K562 (cell line): ENCODE measurements at regions not wholly inside any gene's neighbourhood (a gene's known extent, or its start where the extent isn't known, plus 50 kb on each side); places are given as distances from the start of the nearest gene placed in this dataset.

ENCODE experiments used
- ATAC-seq: fragments of 200-7000 bp; cut with Tn5 transposase; 3 replicates; pipeline ENCODE4 v1.9.1; 2020; ENCODE audit warnings: moderate library complexity
- BruUV-seq: library from RNA; stranded (reverse); fragments of 400-500 nt; replicated peaks from 2 replicates; lab custom pipeline; 2021; lab: Mats Ljungman, UMichigan
- CTCF ChIA-PET: fragments of 300-600 bp; formaldehyde crosslinking; extraction: SDS; loops from one replicate; lab custom pipeline; 2021; ENCODE audit warnings: low intra/inter-chr PET ratio; lab: Yijun Ruan, JAX
- POLR2A ChIA-PET: fragments of 300-600, 350-650 bp; sonication (Branson Sonifier 250); formaldehyde crosslinking; extraction: SDS; loops from one replicate; lab custom pipeline; 2021; ENCODE audit warnings: antibody characterized with exemption, inconsistent platforms; lab: Yijun Ruan, JAX
- DNase-seq, 4 experiments: peaks; one replicate each; pipeline versions ENCODE4 v3.0.0 to v3.0.0-alpha.2; 2011 to 2018; ENCODE audit warnings: low spot score in 3 of 4, mixed read lengths in 3 of 4; ENCODE audit errors: extremely low read depth in 1 of 4
- FAIRE-seq: peaks from 2 replicates; lab custom pipeline; 2011; peaks lifted over from hg19 to GRCh38; lab: Jason Lieb, UNC
- H2AFZ ChIP-seq: 2 replicates; pipeline ENCODE4 v1.6.0; 2011; ENCODE audit warnings: low read depth, low read length, control low read depth, inconsistent platforms
- H3K27ac ChIP-seq: fragments of 200-600 bp; 3 replicates; pipeline ENCODE4 v1.8.0; 2011; ENCODE audit warnings: low read depth, mild to moderate bottlenecking, control low read depth, inconsistent platforms, low read length, moderate library complexity, mixed read lengths; ENCODE audit errors: extremely low read depth
- H3K27me3 ChIP-seq, 2 experiments: fragments of 300-600 bp in 1 of 2; 2 replicates in 1 of 2; 3 replicates in 1 of 2; pipeline versions ENCODE4 v1.6.0 to v1.8.0; 2011; ENCODE audit warnings: inconsistent platforms in 2 of 2, low read length in 2 of 2, mild to moderate bottlenecking in 1 of 2, mixed read lengths in 1 of 2, moderate library complexity in 1 of 2; ENCODE audit not compliant: control insufficient read depth in 2 of 2, insufficient read depth in 2 of 2
- H3K36me3 ChIP-seq: fragments of 300-600 bp; 3 replicates; pipeline ENCODE4 v1.8.0; 2011; ENCODE audit warnings: mild to moderate bottlenecking, low read length, inconsistent platforms; ENCODE audit not compliant: control insufficient read depth, insufficient read depth
- H3K4me1 ChIP-seq, 2 experiments: fragments of 200-600 bp in 1 of 2; replicated peaks in 1 of 2; 2 replicates in 1 of 2; 3 replicates in 1 of 2; pipeline versions ENCODE4 v1.5.1 to v1.8.0; 2011; ENCODE audit warnings: inconsistent platforms in 2 of 2, low read length in 2 of 2, mild to moderate bottlenecking in 1 of 2, mixed read lengths in 1 of 2, moderate library complexity in 1 of 2; ENCODE audit not compliant: control insufficient read depth in 2 of 2, insufficient read depth in 2 of 2
- H3K4me2 ChIP-seq: 2 replicates; pipeline ENCODE4 v1.6.1; 2011; ENCODE audit warnings: low read length, control low read depth, inconsistent platforms, mixed read lengths; ENCODE audit not compliant: insufficient read depth
- H3K4me3 ChIP-seq: fragments of 200-600 bp; sonication (generic), shearing (Covaris generic); 2 replicates; pipeline ENCODE4 v1.5.1; 2016; ENCODE audit warnings: control low read depth, inconsistent platforms
- H3K79me2 ChIP-seq: fragments of 200-600 bp; 3 replicates; pipeline ENCODE4 v1.8.0; 2011; ENCODE audit warnings: low read length, inconsistent platforms; ENCODE audit not compliant: control insufficient read depth, insufficient read depth
- H3K9ac ChIP-seq, 2 experiments: 2 replicates each; pipeline versions ENCODE4 v1.6.0 to v1.6.1; 2011; ENCODE audit warnings: low read depth in 2 of 2, low read length in 2 of 2, control low read depth in 1 of 2, inconsistent platforms in 1 of 2, mild to moderate bottlenecking in 1 of 2, mixed read lengths in 1 of 2; ENCODE audit not compliant: insufficient read depth in 1 of 2
- H3K9me1 ChIP-seq: one replicate; pipeline ENCODE4 v1.6.0; 2011; ENCODE audit warnings: inconsistent platforms, mild to moderate bottlenecking, low read length, moderate library complexity; ENCODE audit not compliant: control insufficient read depth, insufficient read depth
- H3K9me3 ChIP-seq: replicated peaks from 2 replicates; pipeline ENCODE4 v1.5.1; 2011; ENCODE audit warnings: low read depth, low read length, inconsistent platforms; ENCODE audit not compliant: control insufficient read depth, insufficient read depth
- H4K20me1 ChIP-seq: replicated peaks from 2 replicates; pipeline ENCODE4 v1.6.1; 2011; ENCODE audit warnings: low read length, inconsistent platforms, mixed read lengths; ENCODE audit not compliant: control insufficient read depth, insufficient read depth
- ATF7 ChIP-seq: fragments of 450-650 bp; IDR thresholded peaks from 2 replicates; pipeline ENCODE4 v1.7.1; 2014; ENCODE audit warnings: mild to moderate bottlenecking, moderate library complexity
- CBFA2T2 ChIP-seq: fragments of 450-650 bp; conservative IDR thresholded peaks from 2 replicates; pipeline ENCODE4 v1.6.1; 2017; ENCODE audit warnings: mild to moderate bottlenecking
- CBFA2T3 ChIP-seq: fragments of 450-650 bp; IDR thresholded peaks from 2 replicates; pipeline ENCODE4 v1.6.1; 2017
- CHD1 ChIP-seq: fragments of 200-600 bp; sonication (generic); IDR thresholded peaks from one replicate; pipeline ENCODE4 v1.6.1; 2012; ENCODE audit warnings: mild to moderate bottlenecking, moderate library complexity, low read length, inconsistent platforms
- ELF2 ChIP-seq: fragments of 250-450 bp; sonication (Bioruptor Pico); IDR thresholded peaks from 2 replicates; pipeline ENCODE4 v1.5.0; 2021; ENCODE audit warnings: mild to moderate bottlenecking
- KAT7 ChIP-seq: sonication (generic); formaldehyde crosslinking; IDR thresholded peaks from 2 replicates; pipeline ENCODE4 v1.8.0; 2022; ENCODE audit warnings: missing genetic modification reagents, mild to moderate bottlenecking, borderline replicate concordance
- NELFE ChIP-seq: IDR thresholded peaks from 2 replicates; pipeline ENCODE4 v1.6.1; 2011; ENCODE audit warnings: mild to moderate bottlenecking; ENCODE audit not compliant: insufficient read depth, insufficient read length
- NFRKB ChIP-seq: fragments of 450-650 bp; IDR thresholded peaks from 2 replicates; pipeline ENCODE4 v1.6.1; 2016; ENCODE audit warnings: low read depth
- ZNF174 ChIP-seq: fragments of 250-450 bp; sonication (Bioruptor Pico); IDR thresholded peaks from 2 replicates; pipeline ENCODE4 v1.4.0; 2020; ENCODE audit warnings: mild to moderate bottlenecking
- ZNF282 ChIP-seq: sonication (generic); formaldehyde crosslinking; IDR thresholded peaks from 2 replicates; pipeline ENCODE4 v1.8.1; 2023; ENCODE audit warnings: missing genetic modification reagents
- ZNF347 ChIP-seq: fragments of 450-650 bp; formaldehyde crosslinking; IDR thresholded peaks from 2 replicates; pipeline ENCODE4 v1.4.0; 2020; ENCODE audit warnings: low read depth, mild to moderate bottlenecking, moderate library complexity
- ZNF76 ChIP-seq: fragments of 250-450 bp; sonication (Bioruptor Pico); IDR thresholded peaks from 2 replicates; pipeline ENCODE4 v1.4.0; 2020; ENCODE audit warnings: mild to moderate bottlenecking, moderate library complexity, borderline replicate concordance
- WGBS: fragments of 100-300 bp; shearing (Covaris generic); methylation state at CpG from one replicate; pipeline ENCODE4 v1.1.6; 2016; ENCODE audit warnings: low coverage, mixed read lengths; ENCODE audit not compliant: insufficient coverage; ENCODE audit errors: missing lambda C conversion rate; 5-methylcytosine and 5-hydroxymethylcytosine counted together
- in situ Hi-C: fragments of 300-500 bp; cut with MboI; formaldehyde crosslinking; loops from 4 replicates; pipeline ENCODE4 v1.15.0; 2018; ENCODE audit warnings: inconsistent platforms, mixed read lengths
- intact Hi-C: fragments of 100-400 bp; cut with micrococcal nuclease; formaldehyde crosslinking; loops from 2 replicates; pipeline ENCODE4 v1.14.2; 2022
- TF ChIP-seq, protein P1 (sequence below): sonication (generic); formaldehyde crosslinking; IDR thresholded peaks from 2 replicates; pipeline ENCODE4 v1.8.1; 2023; ENCODE audit warnings: mild to moderate bottlenecking, missing genetic modification reagents, moderate library complexity
- TF ChIP-seq, protein P2 (sequence below): fragments of 250-450 bp; sonication (Bioruptor Pico); IDR thresholded peaks from 2 replicates; pipeline ENCODE4 v1.4.0; 2020; ENCODE audit warnings: mild to moderate bottlenecking, moderate library complexity, borderline replicate concordance
- TF ChIP-seq, protein P3 (sequence below), 2 experiments: IDR thresholded peaks in 1 of 2; conservative IDR thresholded peaks in 1 of 2; 2 replicates each; pipeline ENCODE4 v1.6.1; 2016; ENCODE audit warnings: low read depth in 2 of 2, mild to moderate bottlenecking in 1 of 2, missing compliant biosample characterization in 1 of 2, missing genetic modification characterization in 1 of 2, moderate library complexity in 1 of 2
- TF ChIP-seq, protein P4 (sequence below): IDR thresholded peaks from 2 replicates; pipeline ENCODE4 v1.6.1; 2016; ENCODE audit warnings: missing genetic modification characterization, missing compliant biosample characterization

DNA sequence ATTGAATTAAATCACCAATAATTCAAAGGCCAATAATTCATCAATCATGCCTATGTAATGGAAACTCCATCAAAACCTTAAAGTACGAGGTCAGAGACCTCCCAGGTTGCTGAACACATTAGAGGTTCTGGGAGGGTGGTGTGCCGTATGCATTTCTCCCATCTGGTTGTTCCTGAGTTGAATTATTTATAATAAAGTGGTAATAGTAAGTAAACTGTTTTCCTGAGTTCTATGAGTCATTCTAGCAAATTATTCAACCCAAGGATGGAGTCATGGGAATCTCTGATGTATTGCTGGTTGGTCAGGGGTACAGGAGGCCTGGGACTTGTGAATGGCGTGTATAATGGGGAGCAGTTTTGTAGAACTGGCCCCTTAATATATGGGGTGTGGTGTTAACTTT lies 191.7 kb downstream of the CARTPT start:
- H3K36me3 ChIP-seq = no peaks in the 10 kb centered on the region
- no peak overlapping the region for H3K27ac ChIP-seq
- H4K20me1 ChIP-seq = no peaks in the 10 kb centered on the region
- ATAC-seq (no peak), FAIRE-seq (no peak), DNase-seq (no peak)
- no peaks in the 10 kb centered on the region for H3K9me3 ChIP-seq
- H3K4me2 ChIP-seq = no peak overlapping the region
- in situ Hi-C loops (no loop called here), intact Hi-C loops (no loop called here)
- no peaks in the 10 kb centered on the region for H3K27me3 ChIP-seq
- no peak overlapping the region for H2AFZ ChIP-seq
- BruUV-seq = no TSS peak
- no peak overlapping the region for H3K9ac ChIP-seq
- ChIA-PET POLR2A (no interaction called here), CTCF (no interaction called here)
- no peaks in the 10 kb centered on the region for H3K9me1 ChIP-seq
- H3K4me3 ChIP-seq = no peak overlapping the region
- H3K79me2 ChIP-seq = no peaks in the 10 kb centered on the region
- H3K4me1 ChIP-seq = no peaks in the 10 kb centered on the region
- WGBS = 2% methylated on average over 3 of the region's 3 CpGs
- TF ChIP-seq KAT7 (CRISPR knock-in tag) (no peak), ZNF76 (CRISPR knock-in tag) (no peak), ZNF282 (CRISPR knock-in tag) (no peak), ELF2 (no peak), ATF7 (no peak), ZNF347 (CRISPR knock-in tag) (no peak), CBFA2T2 (no peak), ZNF174 (CRISPR knock-in tag) (no peak), NELFE (no peak), NFRKB (no peak), CHD1 (no peak), CBFA2T3 (no peak)
- TF ChIP-seq, protein P1, sequence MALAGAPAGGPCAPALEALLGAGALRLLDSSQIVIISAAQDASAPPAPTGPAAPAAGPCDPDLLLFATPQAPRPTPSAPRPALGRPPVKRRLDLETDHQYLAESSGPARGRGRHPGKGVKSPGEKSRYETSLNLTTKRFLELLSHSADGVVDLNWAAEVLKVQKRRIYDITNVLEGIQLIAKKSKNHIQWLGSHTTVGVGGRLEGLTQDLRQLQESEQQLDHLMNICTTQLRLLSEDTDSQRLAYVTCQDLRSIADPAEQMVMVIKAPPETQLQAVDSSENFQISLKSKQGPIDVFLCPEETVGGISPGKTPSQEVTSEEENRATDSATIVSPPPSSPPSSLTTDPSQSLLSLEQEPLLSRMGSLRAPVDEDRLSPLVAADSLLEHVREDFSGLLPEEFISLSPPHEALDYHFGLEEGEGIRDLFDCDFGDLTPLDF (CRISPR knock-in tag) = no peak
- TF ChIP-seq, protein P2, sequence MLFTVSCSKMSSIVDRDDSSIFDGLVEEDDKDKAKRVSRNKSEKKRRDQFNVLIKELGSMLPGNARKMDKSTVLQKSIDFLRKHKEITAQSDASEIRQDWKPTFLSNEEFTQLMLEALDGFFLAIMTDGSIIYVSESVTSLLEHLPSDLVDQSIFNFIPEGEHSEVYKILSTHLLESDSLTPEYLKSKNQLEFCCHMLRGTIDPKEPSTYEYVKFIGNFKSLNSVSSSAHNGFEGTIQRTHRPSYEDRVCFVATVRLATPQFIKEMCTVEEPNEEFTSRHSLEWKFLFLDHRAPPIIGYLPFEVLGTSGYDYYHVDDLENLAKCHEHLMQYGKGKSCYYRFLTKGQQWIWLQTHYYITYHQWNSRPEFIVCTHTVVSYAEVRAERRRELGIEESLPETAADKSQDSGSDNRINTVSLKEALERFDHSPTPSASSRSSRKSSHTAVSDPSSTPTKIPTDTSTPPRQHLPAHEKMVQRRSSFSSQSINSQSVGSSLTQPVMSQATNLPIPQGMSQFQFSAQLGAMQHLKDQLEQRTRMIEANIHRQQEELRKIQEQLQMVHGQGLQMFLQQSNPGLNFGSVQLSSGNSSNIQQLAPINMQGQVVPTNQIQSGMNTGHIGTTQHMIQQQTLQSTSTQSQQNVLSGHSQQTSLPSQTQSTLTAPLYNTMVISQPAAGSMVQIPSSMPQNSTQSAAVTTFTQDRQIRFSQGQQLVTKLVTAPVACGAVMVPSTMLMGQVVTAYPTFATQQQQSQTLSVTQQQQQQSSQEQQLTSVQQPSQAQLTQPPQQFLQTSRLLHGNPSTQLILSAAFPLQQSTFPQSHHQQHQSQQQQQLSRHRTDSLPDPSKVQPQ (CRISPR knock-in tag) = no peak
- TF ChIP-seq, protein P3, sequence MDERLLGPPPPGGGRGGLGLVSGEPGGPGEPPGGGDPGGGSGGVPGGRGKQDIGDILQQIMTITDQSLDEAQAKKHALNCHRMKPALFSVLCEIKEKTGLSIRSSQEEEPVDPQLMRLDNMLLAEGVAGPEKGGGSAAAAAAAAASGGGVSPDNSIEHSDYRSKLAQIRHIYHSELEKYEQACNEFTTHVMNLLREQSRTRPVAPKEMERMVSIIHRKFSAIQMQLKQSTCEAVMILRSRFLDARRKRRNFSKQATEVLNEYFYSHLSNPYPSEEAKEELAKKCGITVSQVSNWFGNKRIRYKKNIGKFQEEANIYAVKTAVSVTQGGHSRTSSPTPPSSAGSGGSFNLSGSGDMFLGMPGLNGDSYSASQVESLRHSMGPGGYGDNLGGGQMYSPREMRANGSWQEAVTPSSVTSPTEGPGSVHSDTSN (CRISPR knock-in tag; IDR thresholded peaks at IDR 0.05; ENCODE audit: low read depth) = no peak
- TF ChIP-seq, protein P3 (tag; conservative IDR thresholded peaks at IDR 0.05; ENCODE audit: low read depth) = no peak
- TF ChIP-seq, protein P4, sequence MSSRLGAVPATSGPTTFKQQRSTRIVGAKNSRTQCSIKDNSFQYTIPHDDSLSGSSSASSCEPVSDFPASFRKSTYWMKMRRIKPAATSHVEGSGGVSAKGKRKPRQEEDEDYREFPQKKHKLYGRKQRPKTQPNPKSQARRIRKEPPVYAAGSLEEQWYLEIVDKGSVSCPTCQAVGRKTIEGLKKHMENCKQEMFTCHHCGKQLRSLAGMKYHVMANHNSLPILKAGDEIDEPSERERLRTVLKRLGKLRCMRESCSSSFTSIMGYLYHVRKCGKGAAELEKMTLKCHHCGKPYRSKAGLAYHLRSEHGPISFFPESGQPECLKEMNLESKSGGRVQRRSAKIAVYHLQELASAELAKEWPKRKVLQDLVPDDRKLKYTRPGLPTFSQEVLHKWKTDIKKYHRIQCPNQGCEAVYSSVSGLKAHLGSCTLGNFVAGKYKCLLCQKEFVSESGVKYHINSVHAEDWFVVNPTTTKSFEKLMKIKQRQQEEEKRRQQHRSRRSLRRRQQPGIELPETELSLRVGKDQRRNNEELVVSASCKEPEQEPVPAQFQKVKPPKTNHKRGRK (tag) = no peak
